ENCODE measurements at regions not wholly inside any gene's neighbourhood (a gene's known extent, or its start where the extent isn't known, plus 50 kb on each side); places are given as distances from the start of the nearest gene placed in this dataset.

GRCh38 chr2:14417551-14417950, 215.0 kb upstream of the LRATD1 start:
- no peak overlapping the region for H3K9ac ChIP-seq (ENCODE audit: low read length)
- H3K36me3 ChIP-seq (replicated peaks in 1 of 2; ENCODE audit: control extremely low read depth in 1 of 2, control insufficient read depth in 1 of 2, extremely low read depth in 1 of 2, insufficient read depth in 2 of 2, low read length in 1 of 2), result no peaks in the 10 kb centered on the region
- ChIA-PET POLR2A (no interaction called here), CTCF (no interaction called here)
- TF ChIP-seq, protein P1, sequence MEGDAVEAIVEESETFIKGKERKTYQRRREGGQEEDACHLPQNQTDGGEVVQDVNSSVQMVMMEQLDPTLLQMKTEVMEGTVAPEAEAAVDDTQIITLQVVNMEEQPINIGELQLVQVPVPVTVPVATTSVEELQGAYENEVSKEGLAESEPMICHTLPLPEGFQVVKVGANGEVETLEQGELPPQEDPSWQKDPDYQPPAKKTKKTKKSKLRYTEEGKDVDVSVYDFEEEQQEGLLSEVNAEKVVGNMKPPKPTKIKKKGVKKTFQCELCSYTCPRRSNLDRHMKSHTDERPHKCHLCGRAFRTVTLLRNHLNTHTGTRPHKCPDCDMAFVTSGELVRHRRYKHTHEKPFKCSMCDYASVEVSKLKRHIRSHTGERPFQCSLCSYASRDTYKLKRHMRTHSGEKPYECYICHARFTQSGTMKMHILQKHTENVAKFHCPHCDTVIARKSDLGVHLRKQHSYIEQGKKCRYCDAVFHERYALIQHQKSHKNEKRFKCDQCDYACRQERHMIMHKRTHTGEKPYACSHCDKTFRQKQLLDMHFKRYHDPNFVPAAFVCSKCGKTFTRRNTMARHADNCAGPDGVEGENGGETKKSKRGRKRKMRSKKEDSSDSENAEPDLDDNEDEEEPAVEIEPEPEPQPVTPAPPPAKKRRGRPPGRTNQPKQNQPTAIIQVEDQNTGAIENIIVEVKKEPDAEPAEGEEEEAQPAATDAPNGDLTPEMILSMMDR (IDR thresholded peaks at IDR 0.05), result no peak
- no peak for TF ChIP-seq EZH2 (IDR thresholded peaks at IDR 0.05; ENCODE audit: borderline replicate concordance, insufficient read depth, low read depth, low read length, poor library complexity, severe bottlenecking)
- no peak overlapping the region for H3K4me2 ChIP-seq (replicated peaks; ENCODE audit: low read depth, low read length, poor library complexity, severe bottlenecking)
- Mint-ChIP-seq H3K4me3 (no peak overlapping the region), H3K27ac (no peak overlapping the region), H3K27me3 (no peaks in the 10 kb centered on the region), H3K9me3 (ENCODE audit: insufficient read depth) (peaks cover 13% of the 10 kb centered on the region), H3K4me1 (no peaks in the 10 kb centered on the region)
- no peaks in the 10 kb centered on the region for H3K27me3 ChIP-seq (replicated peaks in 1 of 4; ENCODE audit: control extremely low read depth in 1 of 4, control insufficient read depth in 3 of 4, insufficient read depth in 4 of 4, low read length in 3 of 4)
- ATAC-seq (ENCODE audit: low read depth) (no peak), DNase-seq (no peak)
- H3K9me3 ChIP-seq (ENCODE audit: control extremely low read depth in 1 of 3, control insufficient read depth in 2 of 3, insufficient read depth in 1 of 3, low read length in 2 of 3), result peaks cover 0 to 1% (median 0%) of the 10 kb centered on the region in 3 donors
- H3K4me3 ChIP-seq (ENCODE audit: control extremely low read depth in 1 of 5, extremely low read depth in 1 of 5, insufficient read depth in 1 of 5, low read depth in 2 of 5, low read length in 4 of 5), result no peak overlapping the region
- H4K20me1 ChIP-seq (ENCODE audit: control insufficient read depth, insufficient read depth, low read length, poor library complexity, severe bottlenecking), result no peaks in the 10 kb centered on the region
- no peak overlapping the region for H2AFZ ChIP-seq (ENCODE audit: insufficient read depth, low read depth, low read length, poor library complexity, severe bottlenecking)
- no peak overlapping the region for H3K27ac ChIP-seq (ENCODE audit: low read length in 2 of 2)
- no CpG with 5 or more reads among the region's 4 CpGs for WGBS (ENCODE audit: insufficient coverage)
- H3K79me2 ChIP-seq (ENCODE audit: control insufficient read depth, insufficient read depth, low read length), result no peaks in the 10 kb centered on the region
- no peaks in the 10 kb centered on the region for H3K4me1 ChIP-seq (ENCODE audit: control insufficient read depth in 2 of 2, insufficient read depth in 2 of 2, low read length in 2 of 2)
- intact Hi-C loops (cut with micrococcal nuclease), result no loop called here

- Histone ChIP-seq H2AFZ (ENCODE audit: insufficient read depth, low read depth, low read length, poor library complexity, severe bottlenecking) (no peak overlapping the region), H3K9me3 (ENCODE audit: control extremely low read depth in 1 of 3, control insufficient read depth in 2 of 3, insufficient read depth in 1 of 3, low read length in 2 of 3) (peaks cover 0 to 1% (median 0%) of the 10 kb centered on the region in 3 donors), H3K79me2 (ENCODE audit: control insufficient read depth, insufficient read depth, low read length) (no peaks in the 10 kb centered on the region), H4K20me1 (ENCODE audit: control insufficient read depth, insufficient read depth, low read length, poor library complexity, severe bottlenecking) (no peaks in the 10 kb centered on the region), H3K4me1 (ENCODE audit: control insufficient read depth in 2 of 2, insufficient read depth in 2 of 2, low read length in 2 of 2) (no peaks in the 10 kb centered on the region), H3K4me3 (ENCODE audit: control extremely low read depth in 1 of 5, extremely low read depth in 1 of 5, insufficient read depth in 1 of 5, low read depth in 2 of 5, low read length in 4 of 5) (no peak overlapping the region), H3K9ac (ENCODE audit: low read length) (no peak overlapping the region), H3K27ac (ENCODE audit: low read length in 2 of 2) (no peak overlapping the region), H3K27me3 (replicated peaks in 1 of 4; ENCODE audit: control extremely low read depth in 1 of 4, control insufficient read depth in 3 of 4, insufficient read depth in 4 of 4, low read length in 3 of 4) (no peaks in the 10 kb centered on the region), H3K36me3 (replicated peaks in 1 of 2; ENCODE audit: control extremely low read depth in 1 of 2, control insufficient read depth in 1 of 2, extremely low read depth in 1 of 2, insufficient read depth in 2 of 2, low read length in 1 of 2) (no peaks in the 10 kb centered on the region), H3K4me2 (replicated peaks; ENCODE audit: low read depth, low read length, poor library complexity, severe bottlenecking) (no peak overlapping the region)
- DNase-seq (no peak), ATAC-seq (ENCODE audit: low read depth) (no peak)
- H3K9me3 Mint-ChIP-seq (ENCODE audit: insufficient read depth), result peaks cover 12% of the 10 kb centered on the region
- ChIA-PET CTCF (no interaction called here), POLR2A (no interaction called here)
- TF ChIP-seq, protein P1 (IDR thresholded peaks at IDR 0.05), result no peak
- TF ChIP-seq EZH2 (IDR thresholded peaks at IDR 0.05; ENCODE audit: borderline replicate concordance, insufficient read depth, low read depth, low read length, poor library complexity, severe bottlenecking), result no peak
- H3K27ac Mint-ChIP-seq, result no peak overlapping the region
- no peaks in the 10 kb centered on the region for H3K27me3 Mint-ChIP-seq
- intact Hi-C loops (cut with micrococcal nuclease), result no loop called here
- no peaks in the 10 kb centered on the region for H3K4me1 Mint-ChIP-seq
- H3K4me3 Mint-ChIP-seq, result no peak overlapping the region
These were observed 214.4 kb upstream of the LRATD1 start for GRCh38 chr2:14418115-14418514.

Measured in B cell (primary cell).